Activated naive CD4-positive, alpha-beta T cell treated with anti-CD3 and anti-CD28 coated beads for 36 hours (primary cell): ENCODE measurements at regions not wholly inside any gene's neighbourhood (a gene's known extent, or its start where the extent isn't known, plus 50 kb on each side); places are given as distances from the start of the nearest gene placed in this dataset.

Source experiments
- CTCF ChIA-PET: fragments of 350-600 bp; sonication (Branson Sonifier 250); formaldehyde crosslinking; loops from one replicate; lab custom pipeline; 2021; ENCODE audit warnings: antibody characterized with exemption; lab: Charles Lee
- DNase-seq: peaks from one replicate; pipeline ENCODE4 v3.0.0-alpha.2; 2020
- H3K27ac Mint-ChIP-seq: one replicate; pipeline ENCODE4 v1.8.0; 2021; ENCODE audit warnings: mild to moderate bottlenecking, mixed read lengths
- H3K27me3 Mint-ChIP-seq: one replicate; pipeline ENCODE4 v1.8.0; 2021; ENCODE audit warnings: low read depth, mixed read lengths
- H3K36me3 Mint-ChIP-seq: one replicate; pipeline ENCODE4 v1.8.0; 2021; ENCODE audit warnings: low read depth, mixed read lengths
- H3K4me1 Mint-ChIP-seq: one replicate; pipeline ENCODE4 v1.8.0; 2021; ENCODE audit warnings: low read depth, mixed read lengths
- H3K4me3 Mint-ChIP-seq: one replicate; pipeline ENCODE4 v1.8.0; 2021; ENCODE audit warnings: mild to moderate bottlenecking, moderate library complexity, mixed read lengths
- H3K9me3 Mint-ChIP-seq: one replicate; pipeline ENCODE4 v1.8.0; 2021; ENCODE audit warnings: mixed read lengths
- intact Hi-C: fragments of 100-400 bp; cut with micrococcal nuclease; formaldehyde crosslinking; loops from one replicate; pipeline ENCODE4 v1.15.1; 2023

GRCh38 chr5:158563760-158564390 lies 535.8 kb downstream of the EBF1 start:
- no peaks in the 10 kb centered on the region for H3K36me3 Mint-ChIP-seq
- no peaks in the 10 kb centered on the region for H3K27me3 Mint-ChIP-seq
- DNase-seq = no peak
- H3K4me1 Mint-ChIP-seq = no peaks in the 10 kb centered on the region
- CTCF ChIA-PET = no interaction called here
- intact Hi-C loops = no loop called here
- no peak overlapping the region for H3K27ac Mint-ChIP-seq
- no peaks in the 10 kb centered on the region for H3K9me3 Mint-ChIP-seq
- no peak overlapping the region for H3K4me3 Mint-ChIP-seq

GRCh38 chr5:158561562-158562190 lies 538.0 kb downstream of the EBF1 start:
- Mint-ChIP-seq H3K27ac (no peak overlapping the region), H3K27me3 (no peaks in the 10 kb centered on the region), H3K4me1 (no peaks in the 10 kb centered on the region), H3K36me3 (no peaks in the 10 kb centered on the region), H3K9me3 (no peaks in the 10 kb centered on the region), H3K4me3 (no peak overlapping the region)
- intact Hi-C loops = no loop called here
- DNase-seq = no peak
- CTCF ChIA-PET = interaction anchor here (0.6 kb wide), 1 partner anchor 131 kb away, joined by 3 read pairs; no protein-coding TSS in a partner anchor

GRCh38 chr5:158560170-158560569 lies 539.5 kb downstream of the EBF1 start:
- Mint-ChIP-seq H3K27ac (no peak overlapping the region), H3K4me3 (no peak overlapping the region), H3K36me3 (no peaks in the 10 kb centered on the region), H3K4me1 (no peaks in the 10 kb centered on the region), H3K27me3 (no peaks in the 10 kb centered on the region), H3K9me3 (no peaks in the 10 kb centered on the region)
- CTCF ChIA-PET = no interaction called here
- intact Hi-C loops = no loop called here
- no peak for DNase-seq

- Mint-ChIP-seq H3K36me3 (no peaks in the 10 kb centered on the region), H3K4me1 (no peaks in the 10 kb centered on the region), H3K4me3 (no peak overlapping the region), H3K27me3 (no peaks in the 10 kb centered on the region), H3K9me3 (no peaks in the 10 kb centered on the region), H3K27ac (no peak overlapping the region)
- intact Hi-C loops = no loop called here
- CTCF ChIA-PET = interaction anchor here (0.6 kb wide), 1 partner anchor 876 kb away, joined by 3 read pairs; no protein-coding TSS in a partner anchor
- DNase-seq = no peak
Measured at GRCh38 chr5:158559643-158560042, 540.1 kb downstream of the EBF1 start.

- Mint-ChIP-seq H3K36me3 (no peaks in the 10 kb centered on the region), H3K27me3 (no peaks in the 10 kb centered on the region), H3K27ac (no peak overlapping the region), H3K4me1 (peaks cover 2% of the 10 kb centered on the region), H3K9me3 (no peaks in the 10 kb centered on the region), H3K4me3 (no peak overlapping the region)
- DNase-seq = no peak
- CTCF ChIA-PET = interaction anchor here (0.6 kb wide), 1 partner anchor 877 kb away, joined by 3 read pairs; no protein-coding TSS in a partner anchor
- intact Hi-C loops = no loop called here
Measured at GRCh38 chr5:158559066-158559465, 540.6 kb downstream of the EBF1 start.

GRCh38 chr5:158553962-158554336 lies 545.8 kb downstream of the EBF1 start:
- H3K27ac Mint-ChIP-seq = no peak overlapping the region

GRCh38 chr5:158553195-158553961 lies 546.3 kb downstream of the EBF1 start:
- Mint-ChIP-seq H3K9me3 (no peaks in the 10 kb centered on the region), H3K27me3 (no peaks in the 10 kb centered on the region), H3K36me3 (no peaks in the 10 kb centered on the region), H3K27ac (no peak overlapping the region), H3K4me3 (no peak overlapping the region), H3K4me1 (peaks cover 2% of the 10 kb centered on the region)
- intact Hi-C loops = no loop called here
- no peak for DNase-seq
- CTCF ChIA-PET = no interaction called here

More at GRCh38 chr5:158553962-158554336, 545.8 kb downstream of the EBF1 start:
- Mint-ChIP-seq H3K27me3 (no peaks in the 10 kb centered on the region), H3K36me3 (no peaks in the 10 kb centered on the region), H3K4me3 (no peak overlapping the region), H3K4me1 (peaks cover 2% of the 10 kb centered on the region), H3K9me3 (no peaks in the 10 kb centered on the region)
- intact Hi-C loops = no loop called here
- CTCF ChIA-PET = interaction anchor here (0.6 kb wide), 1 partner anchor 153 kb away, joined by 4 read pairs; no protein-coding TSS in a partner anchor
- DNase-seq = no peak

GRCh38 chr5:158552241-158552640 lies 547.5 kb downstream of the EBF1 start:
- peaks cover 2% of the 10 kb centered on the region for H3K4me1 Mint-ChIP-seq
- DNase-seq = no peak
- H3K4me3 Mint-ChIP-seq = no peak overlapping the region
- no peaks in the 10 kb centered on the region for H3K36me3 Mint-ChIP-seq
- H3K27me3 Mint-ChIP-seq = no peaks in the 10 kb centered on the region
- H3K9me3 Mint-ChIP-seq = peaks cover 2% of the 10 kb centered on the region
- intact Hi-C loops = no loop called here
- H3K27ac Mint-ChIP-seq = no peak overlapping the region
- CTCF ChIA-PET = no interaction called here

- H3K27ac Mint-ChIP-seq = no peak overlapping the region
- intact Hi-C loops = loop anchor here (10.0 kb wide), 1 partner anchor 545 kb away; the partner anchor contains the start of gene EBF1
- no peak overlapping the region for H3K4me3 Mint-ChIP-seq
- H3K27me3 Mint-ChIP-seq = no peaks in the 10 kb centered on the region
- H3K9me3 Mint-ChIP-seq = peaks cover 2% of the 10 kb centered on the region
- no peaks in the 10 kb centered on the region for H3K36me3 Mint-ChIP-seq
- DNase-seq = no peak
- H3K4me1 Mint-ChIP-seq = peaks cover 7% of the 10 kb centered on the region
- CTCF ChIA-PET = no interaction called here
Measured at GRCh38 chr5:158549311-158549710, 550.4 kb downstream of the EBF1 start.

GRCh38 chr5:158546748-158547147 lies 553.0 kb downstream of the EBF1 start:
- intact Hi-C loops = loop anchor here (10.0 kb wide), 1 partner anchor 548 kb away; the partner anchor contains the start of gene EBF1
- CTCF ChIA-PET = interaction anchor here (0.7 kb wide), 1 partner anchor 34 kb away, joined by 3 read pairs; no protein-coding TSS in a partner anchor
- Mint-ChIP-seq H3K4me3 (no peak overlapping the region), H3K9me3 (peaks cover 2% of the 10 kb centered on the region), H3K36me3 (no peaks in the 10 kb centered on the region), H3K27ac (no peak overlapping the region), H3K4me1 (peaks cover 28% of the 10 kb centered on the region), H3K27me3 (no peaks in the 10 kb centered on the region)
- no peak for DNase-seq

GRCh38 chr5:158545949-158546530 lies 553.7 kb downstream of the EBF1 start:
- intact Hi-C loops = loop anchor here (10.0 kb wide), 1 partner anchor 549 kb away; the partner anchor contains the start of gene EBF1
- H3K4me3 Mint-ChIP-seq = no peak overlapping the region
- CTCF ChIA-PET = no interaction called here
- H3K9me3 Mint-ChIP-seq = peaks cover 2% of the 10 kb centered on the region
- H3K36me3 Mint-ChIP-seq = no peaks in the 10 kb centered on the region
- H3K27ac Mint-ChIP-seq = no peak overlapping the region
- H3K27me3 Mint-ChIP-seq = no peaks in the 10 kb centered on the region
- H3K4me1 Mint-ChIP-seq = peaks cover 34% of the 10 kb centered on the region
- DNase-seq = no peak
